CD14-positive monocyte (primary cell): ENCODE measurements at regions not wholly inside any gene's neighbourhood (a gene's known extent, or its start where the extent isn't known, plus 50 kb on each side); places are given as distances from the start of the nearest gene placed in this dataset.

ENCODE experiments used
- DNase-seq, 3 donors: peaks; one replicate each; pipeline ENCODE4 v3.0.0-alpha.2; 2011 to 2022
- H2AFZ ChIP-seq: 2 replicates; pipeline ENCODE4 v1.6.0; 2012; ENCODE audit warnings: mild to moderate bottlenecking, low read depth, low read length, inconsistent platforms; ENCODE audit not compliant: insufficient read depth, poor library complexity, severe bottlenecking
- H3K27ac ChIP-seq, 2 donors: 1 replicate in 1 of 2; 2 replicates in 1 of 2; pipeline ENCODE4 v1.5.1; 2012 to 2013; ENCODE audit warnings: low read length in 2 of 2, control low read depth in 1 of 2, inconsistent platforms in 1 of 2, low read depth in 1 of 2, mild to moderate bottlenecking in 1 of 2
- H3K27me3 ChIP-seq, 2 donors: one replicate each; pipeline versions ENCODE4 v1.6.0 to v1.6.1; 2011 to 2013; ENCODE audit warnings: low read length in 2 of 2; ENCODE audit not compliant: control insufficient read depth in 2 of 2, insufficient read depth in 2 of 2
- H3K36me3 ChIP-seq, 2 donors: replicated peaks in 1 of 2; 1 replicate in 1 of 2; 2 replicates in 1 of 2; pipeline versions ENCODE4 v1.5.1 to v1.6.1; 2012 to 2013; ENCODE audit warnings: low read length in 2 of 2, control low read depth in 1 of 2, inconsistent platforms in 1 of 2, mild to moderate bottlenecking in 1 of 2; ENCODE audit not compliant: insufficient read depth in 2 of 2, control insufficient read depth in 1 of 2
- H3K4me1 ChIP-seq, 2 donors: 1 replicate in 1 of 2; 2 replicates in 1 of 2; pipeline versions ENCODE4 v1.5.1 to v1.6.1; 2012 to 2013; ENCODE audit warnings: low read length in 2 of 2, control low read depth in 1 of 2, inconsistent platforms in 1 of 2, mild to moderate bottlenecking in 1 of 2, moderate library complexity in 1 of 2; ENCODE audit not compliant: insufficient read depth in 2 of 2, control insufficient read depth in 1 of 2
- H3K4me2 ChIP-seq: replicated peaks from 2 replicates; pipeline ENCODE3; 2012; ENCODE audit warnings: low read length, moderate library complexity, mild to moderate bottlenecking; ENCODE audit not compliant: poor library complexity, severe bottlenecking; ENCODE audit errors: extremely low read depth
- H3K4me3 ChIP-seq, 3 experiments: fragments of 200-600 bp in 1 of 3; sonication (generic) in 1 of 3; replicated peaks in 1 of 3; 1 replicate in 2 of 3; 2 replicates in 1 of 3; pipeline ENCODE4 v1.5.1; 2011 to 2013; ENCODE audit warnings: low read length in 3 of 3, mild to moderate bottlenecking in 3 of 3, control low read depth in 2 of 3, low read depth in 2 of 3, inconsistent platforms in 1 of 3, moderate library complexity in 1 of 3
- H3K79me2 ChIP-seq: 2 replicates; pipeline ENCODE4 v1.6.0; 2012; ENCODE audit warnings: mild to moderate bottlenecking, control low read depth, inconsistent platforms, low read length, moderate library complexity; ENCODE audit not compliant: insufficient read depth
- H3K9ac ChIP-seq: 2 replicates; pipeline ENCODE4 v1.6.0; 2017; ENCODE audit warnings: low read length, mild to moderate bottlenecking; ENCODE audit not compliant: insufficient read depth, poor library complexity, severe bottlenecking
- H3K9me3 ChIP-seq, 2 donors: replicated peaks in 1 of 2; 1 replicate in 1 of 2; 2 replicates in 1 of 2; pipeline versions ENCODE4 v1.5.1 to v1.6.1; 2012 to 2013; ENCODE audit warnings: low read length in 2 of 2, control low read depth in 1 of 2; ENCODE audit not compliant: control insufficient read depth in 1 of 2, insufficient read depth in 1 of 2
- H4K20me1 ChIP-seq: 2 replicates; pipeline ENCODE4 v1.6.0; 2012; ENCODE audit warnings: mild to moderate bottlenecking, low read length, control low read depth, moderate library complexity; ENCODE audit not compliant: insufficient read depth
- H3K27ac Mint-ChIP-seq, 7 donors: one replicate each; pipeline ENCODE4 v1.8.0; 2020; ENCODE audit warnings: mild to moderate bottlenecking in 7 of 7, mixed read lengths in 7 of 7, moderate library complexity in 6 of 7, inconsistent platforms in 2 of 7
- H3K27me3 Mint-ChIP-seq, 3 donors: one replicate each; pipeline ENCODE4 v1.8.0; 2021 to 2022; ENCODE audit warnings: low read depth in 3 of 3, mild to moderate bottlenecking in 3 of 3, mixed read lengths in 3 of 3, moderate library complexity in 3 of 3, inconsistent platforms in 1 of 3
- H3K36me3 Mint-ChIP-seq, 2 donors: one replicate each; pipeline ENCODE4 v1.8.0; 2020; ENCODE audit warnings: mixed read lengths in 2 of 2, inconsistent platforms in 1 of 2, mild to moderate bottlenecking in 1 of 2
- H3K4me1 Mint-ChIP-seq: one replicate; pipeline ENCODE4 v1.8.0; 2020; ENCODE audit warnings: mild to moderate bottlenecking, mixed read lengths
- H3K4me3 Mint-ChIP-seq, 2 donors: one replicate each; pipeline ENCODE4 v1.8.0; 2020; ENCODE audit warnings: mild to moderate bottlenecking in 2 of 2, mixed read lengths in 2 of 2, moderate library complexity in 1 of 2
- H3K9me3 Mint-ChIP-seq, 7 donors: one replicate each; pipeline ENCODE4 v1.8.0; 2020 to 2022; ENCODE audit warnings: mixed read lengths in 7 of 7, mild to moderate bottlenecking in 6 of 7, moderate library complexity in 6 of 7, inconsistent platforms in 2 of 7
- WGBS: methylation state at CpG from one replicate; pipeline ENCODE4 v1.1.5; 2013; ENCODE audit warnings: missing lambda C conversion rate; ENCODE audit not compliant: insufficient coverage; 5-methylcytosine and 5-hydroxymethylcytosine counted together
- intact Hi-C, 2 donors: fragments of 100-400 bp; cut with micrococcal nuclease; formaldehyde crosslinking; loops; one replicate each; pipeline versions ENCODE4 v1.15.0 to v1.15.1; 2023
- TF ChIP-seq, protein P1 (sequence below): fragments of 200-600 bp; IDR thresholded peaks from one replicate; pipeline ENCODE4 v1.8.0; 2022; ENCODE audit warnings: antibody characterized with exemption, mild to moderate bottlenecking

DNA sequence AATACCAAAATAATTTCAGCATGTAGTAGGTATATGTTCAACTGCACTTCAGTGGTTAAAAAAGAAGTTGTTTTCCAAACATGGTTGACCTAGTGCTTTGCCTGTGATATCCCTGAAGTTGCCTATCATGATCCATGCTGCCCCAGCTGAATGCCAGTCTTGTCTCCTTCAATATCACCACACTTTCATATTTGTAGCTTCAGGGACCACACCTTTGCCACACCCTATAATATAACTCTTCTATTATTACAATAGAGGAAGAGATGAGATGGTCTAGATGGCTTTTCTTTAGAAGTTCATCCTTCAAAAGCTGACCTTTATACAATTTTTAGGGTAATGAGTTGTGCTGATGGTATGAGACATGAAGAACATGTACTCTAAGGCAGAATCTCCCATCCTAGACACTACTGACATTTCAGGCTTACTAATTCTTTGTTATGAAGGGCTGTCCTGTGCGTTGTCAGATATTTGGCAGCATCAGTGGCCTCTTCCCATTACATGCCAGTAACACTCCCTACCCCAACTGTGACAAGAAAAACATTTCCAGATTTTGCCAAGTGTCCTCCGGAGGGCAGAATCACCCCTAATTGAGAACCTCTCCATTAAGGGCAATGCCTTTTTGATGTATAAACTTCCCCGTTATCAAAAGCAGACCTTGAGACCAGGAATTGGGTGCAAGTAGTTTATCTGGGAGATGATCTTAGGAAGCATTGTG lies 76.2 kb upstream of the PLCL2 start:
- no peaks in the 10 kb centered on the region for H3K9me3 Mint-ChIP-seq
- H3K4me1 Mint-ChIP-seq, result peaks cover 24% of the 10 kb centered on the region

DNA sequence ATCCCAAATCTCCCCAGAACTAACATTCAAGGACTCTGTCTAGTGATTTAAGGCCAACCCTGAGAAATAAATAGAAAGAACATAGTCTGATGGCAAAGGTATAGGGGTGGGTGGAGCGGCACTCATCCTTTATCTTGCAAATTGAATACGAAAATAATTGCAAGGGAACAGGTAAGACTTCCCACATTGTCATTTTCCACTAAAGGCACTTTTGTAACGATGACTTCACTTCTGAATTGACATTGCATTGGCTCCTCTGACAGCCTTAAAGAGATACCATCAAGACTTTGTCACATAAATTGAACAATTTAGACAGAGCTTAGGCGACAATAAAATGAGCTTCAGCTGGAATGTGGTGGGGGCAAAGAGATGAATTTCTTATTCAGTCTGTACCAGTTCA lies 75.3 kb upstream of the PLCL2 start:
- H3K9ac ChIP-seq, result no peak overlapping the region
- H3K4me1 ChIP-seq, result peaks cover 9 to 13% of the 10 kb centered on the region in 2 donors
- no peaks in the 10 kb centered on the region for H4K20me1 ChIP-seq
- H2AFZ ChIP-seq, result no peak overlapping the region
- no peak overlapping the region for H3K27ac ChIP-seq
- Mint-ChIP-seq H3K27me3 (no peaks in the 10 kb centered on the region), H3K9me3 (peaks cover 0 to 1% (median 0%) of the 10 kb centered on the region in 7 donors), H3K36me3 (no peaks in the 10 kb centered on the region), H3K27ac (no peak overlapping the region), H3K4me1 (peaks cover 15% of the 10 kb centered on the region), H3K4me3 (no peak overlapping the region)
- H3K79me2 ChIP-seq, result no peaks in the 10 kb centered on the region
- intact Hi-C loops, result no loop called here
- TF ChIP-seq, protein P1, sequence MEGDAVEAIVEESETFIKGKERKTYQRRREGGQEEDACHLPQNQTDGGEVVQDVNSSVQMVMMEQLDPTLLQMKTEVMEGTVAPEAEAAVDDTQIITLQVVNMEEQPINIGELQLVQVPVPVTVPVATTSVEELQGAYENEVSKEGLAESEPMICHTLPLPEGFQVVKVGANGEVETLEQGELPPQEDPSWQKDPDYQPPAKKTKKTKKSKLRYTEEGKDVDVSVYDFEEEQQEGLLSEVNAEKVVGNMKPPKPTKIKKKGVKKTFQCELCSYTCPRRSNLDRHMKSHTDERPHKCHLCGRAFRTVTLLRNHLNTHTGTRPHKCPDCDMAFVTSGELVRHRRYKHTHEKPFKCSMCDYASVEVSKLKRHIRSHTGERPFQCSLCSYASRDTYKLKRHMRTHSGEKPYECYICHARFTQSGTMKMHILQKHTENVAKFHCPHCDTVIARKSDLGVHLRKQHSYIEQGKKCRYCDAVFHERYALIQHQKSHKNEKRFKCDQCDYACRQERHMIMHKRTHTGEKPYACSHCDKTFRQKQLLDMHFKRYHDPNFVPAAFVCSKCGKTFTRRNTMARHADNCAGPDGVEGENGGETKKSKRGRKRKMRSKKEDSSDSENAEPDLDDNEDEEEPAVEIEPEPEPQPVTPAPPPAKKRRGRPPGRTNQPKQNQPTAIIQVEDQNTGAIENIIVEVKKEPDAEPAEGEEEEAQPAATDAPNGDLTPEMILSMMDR, result no peak
- H3K27me3 ChIP-seq, result no peaks in the 10 kb centered on the region
- H3K4me3 ChIP-seq, result no peak overlapping the region
- H3K36me3 ChIP-seq, result no peaks in the 10 kb centered on the region
- H3K4me2 ChIP-seq, result no peak overlapping the region
- no peaks in the 10 kb centered on the region for H3K9me3 ChIP-seq
- WGBS, result no CpG with 5 or more reads among the region's 4 CpGs
- DNase-seq, result no peak

More for the DNA sequence above, 76.2 kb upstream of the PLCL2 start:
- Histone ChIP-seq H3K9me3 (no peaks in the 10 kb centered on the region), H3K27me3 (no peaks in the 10 kb centered on the region), H3K27ac (no peak overlapping the region), H4K20me1 (no peaks in the 10 kb centered on the region), H2AFZ (no peak overlapping the region), H3K4me1 (peaks cover 14 to 15% of the 10 kb centered on the region in 2 donors), H3K4me2 (no peak overlapping the region), H3K9ac (no peak overlapping the region), H3K79me2 (no peaks in the 10 kb centered on the region), H3K36me3 (no peaks in the 10 kb centered on the region), H3K4me3 (no peak overlapping the region)
- DNase-seq, result no peak
- TF ChIP-seq, protein P1, result no peak
- no peak overlapping the region for H3K4me3 Mint-ChIP-seq
- H3K27ac Mint-ChIP-seq, result no peak overlapping the region
- 100% methylated on average over 1 of the region's 3 CpGs for WGBS
- H3K27me3 Mint-ChIP-seq, result peaks cover 0 to 3% (median 0%) of the 10 kb centered on the region in 3 donors
- intact Hi-C loops, result no loop called here
- H3K36me3 Mint-ChIP-seq, result no peaks in the 10 kb centered on the region
